B cell (primary cell): ENCODE measurements at regions not wholly inside any gene's neighbourhood (a gene's known extent, or its start where the extent isn't known, plus 50 kb on each side); places are given as distances from the start of the nearest gene placed in this dataset.

Experiments
- ATAC-seq: fragments of 200-7000 bp; cut with Tn5 transposase; one replicate; pipeline ENCODE4 v1.10.0; 2021; ENCODE audit warnings: low read depth, mild to moderate bottlenecking, moderate number of reproducible peaks, moderate library complexity
- CTCF ChIA-PET: fragments of 350-600 bp; sonication (Branson Sonifier 250); formaldehyde crosslinking; loops from one replicate; lab custom pipeline; 2021; ENCODE audit warnings: antibody characterized with exemption, inconsistent platforms; lab: Charles Lee
- POLR2A ChIA-PET: fragments of 350-600 bp; sonication (Branson Sonifier 250); formaldehyde crosslinking; loops from one replicate; lab custom pipeline; 2021; ENCODE audit warnings: antibody characterized with exemption; lab: Charles Lee
- DNase-seq: peaks from one replicate; pipeline ENCODE4 v3.0.0; 2013
- H2AFZ ChIP-seq: 2 replicates; pipeline ENCODE4 v1.6.1; 2012; ENCODE audit warnings: mild to moderate bottlenecking, low read depth, low read length; ENCODE audit not compliant: insufficient read depth, poor library complexity, severe bottlenecking
- H3K27ac ChIP-seq, 2 donors: 1 replicate in 1 of 2; 2 replicates in 1 of 2; pipeline ENCODE4 v1.5.1; 2012 to 2013; ENCODE audit warnings: low read length in 2 of 2, mild to moderate bottlenecking in 2 of 2, moderate library complexity in 1 of 2
- H3K27me3 ChIP-seq, 4 experiments: fragments of 200-600 bp in 1 of 4; sonication (generic) in 1 of 4; replicated peaks in 1 of 4; 1 replicate in 2 of 4; 2 replicates in 2 of 4; pipeline versions ENCODE4 v1.6.1 to v1.7.0; 2013 to 2016; ENCODE audit warnings: low read length in 3 of 4, mild to moderate bottlenecking in 2 of 4, mixed read lengths in 1 of 4, moderate library complexity in 1 of 4; ENCODE audit not compliant: insufficient read depth in 4 of 4, control insufficient read depth in 3 of 4; ENCODE audit errors: control extremely low read depth in 1 of 4
- H3K36me3 ChIP-seq, 2 experiments: replicated peaks in 1 of 2; 1 replicate in 1 of 2; 2 replicates in 1 of 2; pipeline versions ENCODE4 v1.6.1 to v1.7.1; 2013; ENCODE audit warnings: low read length in 1 of 2; ENCODE audit not compliant: insufficient read depth in 2 of 2, control insufficient read depth in 1 of 2; ENCODE audit errors: control extremely low read depth in 1 of 2, extremely low read depth in 1 of 2
- H3K4me1 ChIP-seq, 2 donors: fragments of 200-600 bp in 1 of 2; sonication (generic) in 1 of 2; 1 replicate in 1 of 2; 2 replicates in 1 of 2; pipeline versions ENCODE4 v1.5.1 to v1.6.1; 2013 to 2017; ENCODE audit warnings: low read length in 2 of 2; ENCODE audit not compliant: control insufficient read depth in 2 of 2, insufficient read depth in 2 of 2
- H3K4me2 ChIP-seq: replicated peaks from 2 replicates; pipeline ENCODE3; 2012; ENCODE audit warnings: mild to moderate bottlenecking, low read depth, low read length; ENCODE audit not compliant: poor library complexity, severe bottlenecking
- H3K4me3 ChIP-seq, 5 experiments: fragments of 200-600 bp in 1 of 5; sonication (generic) in 1 of 5; 1 replicate in 3 of 5; 2 replicates in 2 of 5; pipeline versions ENCODE4 v1.5.1 to v1.7.0; 2011 to 2016; ENCODE audit warnings: low read length in 4 of 5, mild to moderate bottlenecking in 4 of 5, low read depth in 2 of 5, control low read depth in 1 of 5, moderate library complexity in 1 of 5; ENCODE audit not compliant: insufficient read depth in 1 of 5; ENCODE audit errors: control extremely low read depth in 1 of 5, extremely low read depth in 1 of 5
- H3K79me2 ChIP-seq: fragments of 200-600 bp; sonication (generic); one replicate; pipeline ENCODE4 v1.6.0; 2016; ENCODE audit warnings: low read length; ENCODE audit not compliant: control insufficient read depth, insufficient read depth
- H3K9ac ChIP-seq: fragments of 200-600 bp; sonication (generic); 2 replicates; pipeline ENCODE4 v1.6.1; 2017; ENCODE audit warnings: mild to moderate bottlenecking, low read length, moderate library complexity
- H3K9me3 ChIP-seq, 3 donors: one replicate each; pipeline versions ENCODE4 v1.6.1 to v1.7.1; 2013; ENCODE audit warnings: low read length in 2 of 3; ENCODE audit not compliant: control insufficient read depth in 2 of 3, insufficient read depth in 1 of 3; ENCODE audit errors: control extremely low read depth in 1 of 3
- H4K20me1 ChIP-seq: 2 replicates; pipeline ENCODE4 v1.6.0; 2012; ENCODE audit warnings: mild to moderate bottlenecking, low read length; ENCODE audit not compliant: insufficient read depth, control insufficient read depth, poor library complexity, severe bottlenecking
- H3K27ac Mint-ChIP-seq: one replicate; pipeline ENCODE4 v1.8.0; 2021; ENCODE audit warnings: mixed read lengths
- H3K27me3 Mint-ChIP-seq: one replicate; pipeline ENCODE4 v1.8.0; 2021; ENCODE audit warnings: mixed read lengths
- H3K4me1 Mint-ChIP-seq: one replicate; pipeline ENCODE4 v1.8.0; 2021; ENCODE audit warnings: mixed read lengths
- H3K4me3 Mint-ChIP-seq: one replicate; pipeline ENCODE4 v1.8.0; 2021; ENCODE audit warnings: mixed read lengths
- H3K9me3 Mint-ChIP-seq: one replicate; pipeline ENCODE4 v1.8.0; 2022; ENCODE audit warnings: mixed read lengths; ENCODE audit not compliant: insufficient read depth
- EZH2 ChIP-seq: IDR thresholded peaks from 2 replicates; pipeline ENCODE4 v1.6.1; 2012; ENCODE audit warnings: borderline replicate concordance, low read depth, mild to moderate bottlenecking, moderate library complexity, low read length; ENCODE audit not compliant: insufficient read depth, poor library complexity, severe bottlenecking
- WGBS: methylation state at CpG from one replicate; pipeline ENCODE4 v1.1.5; 2013; ENCODE audit warnings: missing lambda C conversion rate; ENCODE audit not compliant: insufficient coverage; 5-methylcytosine and 5-hydroxymethylcytosine counted together
- intact Hi-C: fragments of 100-400 bp; cut with micrococcal nuclease; formaldehyde crosslinking; loops from one replicate; pipeline ENCODE4 v1.10.0; 2022
- TF ChIP-seq, protein P1 (sequence below): fragments of 200-600 bp; IDR thresholded peaks from one replicate; pipeline ENCODE4 v1.8.0; 2022; ENCODE audit warnings: antibody characterized with exemption, mild to moderate bottlenecking

DNA sequence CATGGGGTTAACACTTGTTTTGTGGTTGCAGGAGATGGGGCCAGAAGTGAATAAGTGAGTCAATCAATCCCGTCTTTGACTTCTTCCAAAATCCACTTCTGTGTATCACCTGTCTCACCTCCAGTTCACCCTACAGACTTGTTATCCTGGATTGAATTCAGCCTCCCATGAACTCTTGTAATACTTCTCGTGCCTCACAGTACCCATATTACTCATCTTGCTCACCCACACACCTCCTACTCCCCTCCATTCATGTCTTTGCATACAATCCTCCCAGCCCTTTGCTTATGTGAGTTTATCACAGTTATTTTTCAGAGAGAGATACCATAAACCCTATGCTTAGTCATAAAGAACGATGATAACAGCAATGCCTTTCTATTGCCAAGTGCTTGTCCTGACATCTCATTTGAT is 52.9 kb upstream of the PAPPA start:
- ChIA-PET CTCF (no interaction called here), POLR2A (no interaction called here)
- Histone ChIP-seq H4K20me1 (no peaks in the 10 kb centered on the region), H3K27ac (no peak overlapping the region), H3K9me3 (no peaks in the 10 kb centered on the region), H3K9ac (no peak overlapping the region), H3K79me2 (no peaks in the 10 kb centered on the region), H3K4me2 (no peak overlapping the region), H3K36me3 (no peaks in the 10 kb centered on the region), H2AFZ (no peak overlapping the region), H3K27me3 (no peaks in the 10 kb centered on the region), H3K4me1 (no peaks in the 10 kb centered on the region), H3K4me3 (no peak overlapping the region)
- WGBS, result 80% methylated on average over 3 of the region's 3 CpGs
- Mint-ChIP-seq H3K27ac (no peak overlapping the region), H3K9me3 (peaks cover 4% of the 10 kb centered on the region), H3K4me1 (no peaks in the 10 kb centered on the region), H3K4me3 (no peak overlapping the region), H3K27me3 (no peaks in the 10 kb centered on the region)
- DNase-seq, result no peak
- intact Hi-C loops, result no loop called here
- TF ChIP-seq EZH2, result no peak
- TF ChIP-seq, protein P1, sequence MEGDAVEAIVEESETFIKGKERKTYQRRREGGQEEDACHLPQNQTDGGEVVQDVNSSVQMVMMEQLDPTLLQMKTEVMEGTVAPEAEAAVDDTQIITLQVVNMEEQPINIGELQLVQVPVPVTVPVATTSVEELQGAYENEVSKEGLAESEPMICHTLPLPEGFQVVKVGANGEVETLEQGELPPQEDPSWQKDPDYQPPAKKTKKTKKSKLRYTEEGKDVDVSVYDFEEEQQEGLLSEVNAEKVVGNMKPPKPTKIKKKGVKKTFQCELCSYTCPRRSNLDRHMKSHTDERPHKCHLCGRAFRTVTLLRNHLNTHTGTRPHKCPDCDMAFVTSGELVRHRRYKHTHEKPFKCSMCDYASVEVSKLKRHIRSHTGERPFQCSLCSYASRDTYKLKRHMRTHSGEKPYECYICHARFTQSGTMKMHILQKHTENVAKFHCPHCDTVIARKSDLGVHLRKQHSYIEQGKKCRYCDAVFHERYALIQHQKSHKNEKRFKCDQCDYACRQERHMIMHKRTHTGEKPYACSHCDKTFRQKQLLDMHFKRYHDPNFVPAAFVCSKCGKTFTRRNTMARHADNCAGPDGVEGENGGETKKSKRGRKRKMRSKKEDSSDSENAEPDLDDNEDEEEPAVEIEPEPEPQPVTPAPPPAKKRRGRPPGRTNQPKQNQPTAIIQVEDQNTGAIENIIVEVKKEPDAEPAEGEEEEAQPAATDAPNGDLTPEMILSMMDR, result no peak
- no peak for ATAC-seq

DNA sequence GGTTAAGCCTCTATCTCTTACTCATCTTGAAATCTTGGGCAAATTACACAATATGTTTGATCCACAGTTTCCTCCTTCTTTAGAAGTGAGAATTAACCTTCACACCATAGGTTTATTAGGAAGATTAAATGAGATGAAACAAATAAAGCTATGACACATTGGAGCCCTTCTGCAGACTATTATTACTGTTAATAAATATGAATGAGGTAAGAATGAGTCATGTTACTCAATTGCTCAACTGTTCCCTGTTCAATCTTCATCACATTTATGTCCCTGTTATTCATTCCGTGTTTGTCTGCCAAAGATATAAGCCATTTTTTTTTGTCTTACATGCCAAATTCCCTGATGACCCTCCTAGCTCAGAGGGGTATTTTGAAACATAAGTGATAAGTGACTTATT is 52.1 kb upstream of the PAPPA start:
- CTCF ChIA-PET, result no interaction called here
- no peaks in the 10 kb centered on the region for H3K9me3 ChIP-seq
- intact Hi-C loops, result no loop called here
- H3K79me2 ChIP-seq, result no peaks in the 10 kb centered on the region
- POLR2A ChIA-PET, result no interaction called here
- H3K9me3 Mint-ChIP-seq, result peaks cover 4% of the 10 kb centered on the region
- no peak overlapping the region for H3K4me3 Mint-ChIP-seq
- no peaks in the 10 kb centered on the region for H3K4me1 Mint-ChIP-seq
- H3K27me3 Mint-ChIP-seq, result no peaks in the 10 kb centered on the region
- no peaks in the 10 kb centered on the region for H3K4me1 ChIP-seq
- no peaks in the 10 kb centered on the region for H3K27me3 ChIP-seq
- TF ChIP-seq, protein P1, result no peak
- no peak for TF ChIP-seq EZH2
- no peaks in the 10 kb centered on the region for H4K20me1 ChIP-seq
- H3K36me3 ChIP-seq, result no peaks in the 10 kb centered on the region
- H3K27ac ChIP-seq, result no peak overlapping the region
- no peak overlapping the region for H3K4me3 ChIP-seq
- H2AFZ ChIP-seq, result no peak overlapping the region
- H3K4me2 ChIP-seq, result no peak overlapping the region
- no peak overlapping the region for H3K9ac ChIP-seq
- H3K27ac Mint-ChIP-seq, result no peak overlapping the region
- DNase-seq, result no peak
- no CpG with 5 or more reads among the region's 1 CpG for WGBS
- ATAC-seq, result no peak
